MCF 10A (cell line): ENCODE measurements at regions not wholly inside any gene's neighbourhood (a gene's known extent, or its start where the extent isn't known, plus 50 kb on each side); places are given as distances from the start of the nearest gene placed in this dataset.

ENCODE experiments used
- BruUV-seq: library from RNA; stranded (reverse); fragments of 400-500 nt; replicated peaks from 2 replicates; lab custom pipeline; 2021; lab: Mats Ljungman, UMichigan
- CTCF ChIA-PET: fragments of 300-600 bp; sonication (Branson Sonifier 250); formaldehyde crosslinking; extraction: SDS; loops from one replicate; lab custom pipeline; 2021; ENCODE audit warnings: antibody characterized with exemption, inconsistent platforms; lab: Yijun Ruan, JAX
- POLR2A ChIA-PET: fragments of 300-600, 350-650 bp; sonication (Branson Sonifier 250); formaldehyde crosslinking; extraction: SDS; loops from one replicate; lab custom pipeline; 2020; ENCODE audit warnings: antibody characterized with exemption, inconsistent platforms; lab: Yijun Ruan, JAX
- DNase-seq: peaks from one replicate; pipeline ENCODE4 v3.0.0-alpha.2; 2018; ENCODE audit not compliant: unreplicated experiment
- H3K27ac Mint-ChIP-seq: one replicate; pipeline ENCODE4 v1.8.0; 2022; ENCODE audit warnings: mild to moderate bottlenecking, low read depth, mixed read lengths; ENCODE audit not compliant: unreplicated experiment
- H3K27me3 Mint-ChIP-seq: one replicate; pipeline ENCODE4 v1.8.0; 2022; ENCODE audit warnings: mixed read lengths; ENCODE audit not compliant: insufficient read depth, unreplicated experiment
- H3K36me3 Mint-ChIP-seq: one replicate; pipeline ENCODE4 v1.8.0; 2022; ENCODE audit warnings: mild to moderate bottlenecking, moderate library complexity, mixed read lengths; ENCODE audit not compliant: insufficient read depth, unreplicated experiment
- H3K4me1 Mint-ChIP-seq: one replicate; pipeline ENCODE4 v1.8.0; 2022; ENCODE audit warnings: mixed read lengths; ENCODE audit not compliant: insufficient read depth, unreplicated experiment
- H3K4me3 Mint-ChIP-seq: one replicate; pipeline ENCODE4 v1.8.0; 2022; ENCODE audit warnings: mild to moderate bottlenecking, moderate library complexity, mixed read lengths; ENCODE audit not compliant: unreplicated experiment
- H3K9me3 Mint-ChIP-seq: one replicate; pipeline ENCODE4 v1.8.0; 2022; ENCODE audit warnings: mixed read lengths; ENCODE audit not compliant: unreplicated experiment
- intact Hi-C: fragments of 100-400 bp; cut with micrococcal nuclease; formaldehyde crosslinking; loops from 2 replicates; pipeline ENCODE4 v1.14.1; 2022
- TF ChIP-seq, protein P1 (sequence below): fragments of 200-600 bp; IDR thresholded peaks from one replicate; pipeline ENCODE4 v1.8.0; 2022; ENCODE audit warnings: antibody characterized with exemption, mild to moderate bottlenecking; ENCODE audit not compliant: unreplicated experiment

DNA sequence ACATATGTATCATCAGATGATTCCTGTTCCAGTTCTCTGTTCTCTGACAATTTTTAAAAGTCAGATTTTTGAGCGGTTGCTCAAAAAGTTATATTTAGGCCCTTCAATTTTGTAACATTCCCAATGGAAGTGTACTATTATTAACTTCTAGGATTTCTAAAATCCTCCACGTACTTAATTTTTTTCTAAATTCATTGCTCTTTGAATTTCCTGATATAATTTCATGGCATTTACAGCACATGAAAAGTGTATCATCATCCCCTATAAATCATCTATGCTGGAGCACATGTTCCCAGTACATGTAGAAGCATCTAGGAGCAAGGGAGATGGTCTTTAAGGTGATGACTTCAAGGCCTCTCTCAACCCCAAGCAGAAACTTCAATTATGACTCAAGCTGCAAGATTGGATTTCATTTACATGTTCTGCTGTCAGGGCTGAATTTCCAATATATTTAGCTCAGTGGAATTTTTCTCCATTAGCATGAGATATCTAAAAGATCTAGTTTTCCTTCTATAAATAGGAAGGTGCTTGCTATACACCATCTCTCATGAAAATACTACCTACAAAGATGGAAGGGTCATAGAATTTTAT lies 392.8 kb upstream of the MIR17HG start:
- DNase-seq = no peak
- no peak overlapping the region for H3K4me3 Mint-ChIP-seq
- no TSS peak for BruUV-seq
- CTCF ChIA-PET = no interaction called here
- no peaks in the 10 kb centered on the region for H3K36me3 Mint-ChIP-seq
- TF ChIP-seq, protein P1, sequence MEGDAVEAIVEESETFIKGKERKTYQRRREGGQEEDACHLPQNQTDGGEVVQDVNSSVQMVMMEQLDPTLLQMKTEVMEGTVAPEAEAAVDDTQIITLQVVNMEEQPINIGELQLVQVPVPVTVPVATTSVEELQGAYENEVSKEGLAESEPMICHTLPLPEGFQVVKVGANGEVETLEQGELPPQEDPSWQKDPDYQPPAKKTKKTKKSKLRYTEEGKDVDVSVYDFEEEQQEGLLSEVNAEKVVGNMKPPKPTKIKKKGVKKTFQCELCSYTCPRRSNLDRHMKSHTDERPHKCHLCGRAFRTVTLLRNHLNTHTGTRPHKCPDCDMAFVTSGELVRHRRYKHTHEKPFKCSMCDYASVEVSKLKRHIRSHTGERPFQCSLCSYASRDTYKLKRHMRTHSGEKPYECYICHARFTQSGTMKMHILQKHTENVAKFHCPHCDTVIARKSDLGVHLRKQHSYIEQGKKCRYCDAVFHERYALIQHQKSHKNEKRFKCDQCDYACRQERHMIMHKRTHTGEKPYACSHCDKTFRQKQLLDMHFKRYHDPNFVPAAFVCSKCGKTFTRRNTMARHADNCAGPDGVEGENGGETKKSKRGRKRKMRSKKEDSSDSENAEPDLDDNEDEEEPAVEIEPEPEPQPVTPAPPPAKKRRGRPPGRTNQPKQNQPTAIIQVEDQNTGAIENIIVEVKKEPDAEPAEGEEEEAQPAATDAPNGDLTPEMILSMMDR = no peak
- no peak overlapping the region for H3K27ac Mint-ChIP-seq
- no peaks in the 10 kb centered on the region for H3K27me3 Mint-ChIP-seq
- no peaks in the 10 kb centered on the region for H3K4me1 Mint-ChIP-seq
- intact Hi-C loops = no loop called here
- POLR2A ChIA-PET = no interaction called here
- no peaks in the 10 kb centered on the region for H3K9me3 Mint-ChIP-seq

DNA sequence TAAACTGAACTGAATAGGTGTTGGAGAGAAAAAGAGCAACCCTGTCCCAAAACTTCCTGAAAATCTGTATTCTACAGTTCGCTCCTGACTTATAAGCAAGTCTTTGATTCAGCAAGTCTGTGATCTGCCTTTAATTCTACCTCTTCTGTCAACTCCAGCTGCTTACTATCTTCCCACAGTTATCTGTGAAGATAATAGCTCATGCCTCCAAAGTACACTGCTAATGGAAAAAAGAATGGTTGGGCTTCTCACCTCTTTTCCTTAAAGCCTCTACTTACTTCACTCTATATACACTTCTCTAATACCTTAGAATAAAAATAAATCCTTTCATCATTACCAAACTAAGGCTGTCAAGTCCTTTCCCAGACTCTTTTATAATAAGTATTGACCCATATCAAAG lies 391.5 kb upstream of the MIR17HG start:
- Mint-ChIP-seq H3K27me3 (no peaks in the 10 kb centered on the region), H3K4me1 (no peaks in the 10 kb centered on the region), H3K27ac (no peak overlapping the region), H3K36me3 (no peaks in the 10 kb centered on the region), H3K9me3 (no peaks in the 10 kb centered on the region), H3K4me3 (no peak overlapping the region)
- ChIA-PET CTCF (interaction anchor here (0.6 kb wide), 1 partner anchor 13 kb away, joined by 3 read pairs; no protein-coding TSS in a partner anchor), POLR2A (no interaction called here)
- BruUV-seq = no TSS peak
- no peak for DNase-seq
- TF ChIP-seq, protein P1 = no peak
- intact Hi-C loops = no loop called here

DNA sequence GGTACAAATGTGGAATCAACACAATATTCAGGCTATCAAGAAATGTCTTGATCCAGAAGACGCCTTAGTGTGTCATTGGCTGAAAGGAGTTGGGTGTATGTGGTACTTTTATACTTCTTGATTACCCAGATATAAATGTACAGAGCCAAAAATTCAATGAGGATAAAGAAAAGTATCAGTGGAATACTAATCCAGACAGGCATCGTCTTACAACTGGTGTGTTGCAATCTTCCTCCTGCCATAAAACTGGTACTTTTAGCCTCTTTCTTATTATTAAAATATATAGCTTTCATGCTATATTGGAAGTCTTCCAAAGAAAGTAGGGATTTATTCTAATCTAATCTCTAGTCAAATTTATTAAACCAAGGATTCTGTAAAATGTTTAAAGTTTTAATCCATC lies 388.6 kb upstream of the MIR17HG start:
- ChIA-PET CTCF (no interaction called here), POLR2A (no interaction called here)
- no peak overlapping the region for H3K27ac Mint-ChIP-seq
- TF ChIP-seq, protein P1 = no peak
- no TSS peak for BruUV-seq
- no peaks in the 10 kb centered on the region for H3K9me3 Mint-ChIP-seq
- no peaks in the 10 kb centered on the region for H3K27me3 Mint-ChIP-seq
- H3K4me3 Mint-ChIP-seq = no peak overlapping the region
- no peaks in the 10 kb centered on the region for H3K36me3 Mint-ChIP-seq
- intact Hi-C loops = no loop called here
- H3K4me1 Mint-ChIP-seq = no peaks in the 10 kb centered on the region
- DNase-seq = no peak

DNA sequence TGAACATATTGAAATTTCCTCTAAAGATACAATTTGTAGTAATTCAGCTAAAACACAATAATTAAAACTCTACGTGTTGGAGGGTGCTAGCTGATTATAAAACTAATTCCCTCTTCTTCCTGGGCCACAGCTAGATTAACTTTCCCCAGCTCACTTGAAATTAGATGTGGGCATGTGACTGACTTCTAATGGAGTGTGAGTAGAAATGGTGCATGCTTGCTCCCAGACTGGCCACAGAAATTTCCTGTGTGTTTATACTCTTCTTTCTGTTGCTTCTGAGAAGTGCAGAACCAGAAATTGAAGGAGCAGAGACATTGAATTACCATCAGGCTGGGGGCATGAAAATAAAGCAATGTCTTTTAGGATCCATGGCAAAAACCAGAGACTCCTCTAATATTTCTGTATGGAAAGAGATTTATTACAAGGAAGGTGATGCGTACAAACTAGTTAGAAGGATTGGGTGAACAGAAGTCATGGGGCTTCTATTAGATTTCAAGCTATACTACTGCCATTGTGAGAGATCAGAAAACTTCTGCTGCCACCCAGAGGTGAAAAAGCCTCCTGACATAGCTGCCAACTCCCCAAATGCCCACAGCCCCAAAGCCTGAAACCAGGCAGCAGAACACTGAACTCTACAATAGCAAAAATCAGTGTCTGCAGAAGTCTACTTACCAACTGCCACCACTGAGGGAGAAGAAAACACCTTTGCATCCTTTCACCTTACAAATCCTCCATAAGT lies 379.2 kb upstream of the MIR17HG start:
- ChIA-PET POLR2A (interaction anchor here (1.0 kb wide), 1 partner anchor 50 kb away, joined by 3 read pairs; no protein-coding TSS in a partner anchor), CTCF (interaction anchor here (0.5 to 3.4 kb wide), 22 partner anchors 10 to 1534 kb away, joined by 3 to 12 read pairs (median 3); no protein-coding TSS in a partner anchor)
- H3K4me1 Mint-ChIP-seq = no peaks in the 10 kb centered on the region
- no peaks in the 10 kb centered on the region for H3K36me3 Mint-ChIP-seq
- no peak overlapping the region for H3K4me3 Mint-ChIP-seq
- BruUV-seq = no TSS peak
- H3K27me3 Mint-ChIP-seq = no peaks in the 10 kb centered on the region
- H3K27ac Mint-ChIP-seq = no peak overlapping the region
- intact Hi-C loops = loop anchor here (1.0 to 5.0 kb wide), 3 partner anchors 49 to 101 kb away; no protein-coding TSS in a partner anchor
- TF ChIP-seq, protein P1 = peak; percentile 40
- H3K9me3 Mint-ChIP-seq = no peaks in the 10 kb centered on the region
- peak; percentile 46 for DNase-seq
